Brain microvascular endothelial cell (primary cell): ENCODE measurements at regions not wholly inside any gene's neighbourhood (a gene's known extent, or its start where the extent isn't known, plus 50 kb on each side); places are given as distances from the start of the nearest gene placed in this dataset.

Experiments used
- DNase-seq: peaks from one replicate; pipeline ENCODE4 v3.0.0-alpha.2; 2020
- H3K27ac ChIP-seq: fragments of 250-450 bp; sonication (Bioruptor Pico); 2 replicates; pipeline ENCODE4 v1.5.1; 2020; ENCODE audit warnings: mild to moderate bottlenecking, moderate library complexity
- H3K27me3 ChIP-seq: fragments of 250-450 bp; sonication (Bioruptor Pico); replicated peaks from 2 replicates; pipeline ENCODE4 v1.5.1; 2020; ENCODE audit warnings: mild to moderate bottlenecking
- H3K36me3 ChIP-seq: fragments of 250-450 bp; sonication (Bioruptor Pico); replicated peaks from 2 replicates; pipeline ENCODE4 v1.5.1; 2020; ENCODE audit warnings: mild to moderate bottlenecking
- H3K4me3 ChIP-seq: 2 replicates; pipeline ENCODE4 v1.5.1; 2011; ENCODE audit warnings: low read depth, mild to moderate bottlenecking, control low read depth, low read length, moderate library complexity
- in situ Hi-C: cut with HindIII; loops from 2 replicates; pipeline ENCODE4 v1.10.0; 2017; ENCODE audit warnings: low sequenced_read_pairs, low pct_ligation_motif_present
- TF ChIP-seq, protein P1 (sequence below): IDR thresholded peaks from 2 replicates; pipeline ENCODE4 v1.5.1; 2011; ENCODE audit warnings: low read depth, mild to moderate bottlenecking, moderate library complexity, low read length, control low read depth, inconsistent platforms; ENCODE audit errors: missing control alignments

DNA sequence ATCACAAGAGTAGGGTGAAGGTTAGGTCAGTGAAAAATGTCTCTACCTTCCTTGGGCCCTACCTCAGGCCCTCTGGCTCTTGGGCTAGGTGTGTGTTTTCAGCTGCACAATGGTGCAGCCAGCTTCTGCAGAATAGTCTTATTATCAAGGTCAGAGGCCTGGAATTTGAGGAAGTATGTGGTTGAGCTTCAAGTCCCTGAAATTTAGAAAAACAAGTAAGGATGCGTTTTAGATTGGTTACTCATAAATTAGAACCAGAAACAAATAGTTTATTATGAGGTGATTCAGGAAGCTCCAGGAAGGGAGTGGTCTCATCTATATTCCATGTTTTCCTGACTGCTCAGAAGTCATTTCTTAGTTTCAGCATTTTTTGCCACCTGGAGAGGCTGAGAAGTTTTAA is 204.2 kb upstream of the CELF4 start:
- H3K27me3 ChIP-seq: no peaks in the 10 kb centered on the region
- H3K36me3 ChIP-seq: no peaks in the 10 kb centered on the region
- no peak for DNase-seq
- H3K27ac ChIP-seq: no peak overlapping the region
- no peak overlapping the region for H3K4me3 ChIP-seq
- in situ Hi-C loops: no loop called here
- TF ChIP-seq, protein P1, sequence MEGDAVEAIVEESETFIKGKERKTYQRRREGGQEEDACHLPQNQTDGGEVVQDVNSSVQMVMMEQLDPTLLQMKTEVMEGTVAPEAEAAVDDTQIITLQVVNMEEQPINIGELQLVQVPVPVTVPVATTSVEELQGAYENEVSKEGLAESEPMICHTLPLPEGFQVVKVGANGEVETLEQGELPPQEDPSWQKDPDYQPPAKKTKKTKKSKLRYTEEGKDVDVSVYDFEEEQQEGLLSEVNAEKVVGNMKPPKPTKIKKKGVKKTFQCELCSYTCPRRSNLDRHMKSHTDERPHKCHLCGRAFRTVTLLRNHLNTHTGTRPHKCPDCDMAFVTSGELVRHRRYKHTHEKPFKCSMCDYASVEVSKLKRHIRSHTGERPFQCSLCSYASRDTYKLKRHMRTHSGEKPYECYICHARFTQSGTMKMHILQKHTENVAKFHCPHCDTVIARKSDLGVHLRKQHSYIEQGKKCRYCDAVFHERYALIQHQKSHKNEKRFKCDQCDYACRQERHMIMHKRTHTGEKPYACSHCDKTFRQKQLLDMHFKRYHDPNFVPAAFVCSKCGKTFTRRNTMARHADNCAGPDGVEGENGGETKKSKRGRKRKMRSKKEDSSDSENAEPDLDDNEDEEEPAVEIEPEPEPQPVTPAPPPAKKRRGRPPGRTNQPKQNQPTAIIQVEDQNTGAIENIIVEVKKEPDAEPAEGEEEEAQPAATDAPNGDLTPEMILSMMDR: no peak

- TF ChIP-seq, protein P1: no peak
- in situ Hi-C loops: no loop called here
Measured at GRCh38 chr18:37764541-37765288, 199.1 kb upstream of the CELF4 start.

DNA sequence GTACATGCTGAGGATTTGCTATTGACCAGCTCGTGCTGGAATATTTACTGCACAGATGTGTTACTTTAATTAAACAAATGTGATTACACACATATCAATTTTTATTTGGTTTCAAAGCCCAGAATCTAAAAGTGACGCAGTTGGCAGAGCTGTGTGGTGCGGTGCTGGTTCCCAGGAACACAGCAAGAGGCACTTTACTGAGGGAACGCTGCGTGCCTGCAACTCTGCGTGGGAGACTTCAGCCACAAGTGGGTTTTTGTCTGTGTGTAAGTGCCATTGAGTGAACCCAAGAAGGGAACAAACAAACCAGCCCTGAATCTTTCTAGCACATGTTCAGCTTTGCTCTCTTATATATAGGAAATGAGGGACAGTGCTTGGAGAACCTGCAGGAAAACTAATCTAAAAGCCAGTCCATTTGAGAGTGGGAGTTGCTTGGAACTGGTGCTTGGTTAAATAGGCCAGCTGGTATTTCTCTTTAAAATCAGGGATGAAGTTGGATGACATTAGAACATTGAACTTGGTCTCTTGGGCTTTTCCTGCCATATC is 196.6 kb upstream of the CELF4 start:
- TF ChIP-seq, protein P1: no peak
- Histone ChIP-seq H3K27me3 (no peaks in the 10 kb centered on the region), H3K27ac (no peak overlapping the region), H3K4me3 (no peak overlapping the region), H3K36me3 (no peaks in the 10 kb centered on the region)
- in situ Hi-C loops: no loop called here
- DNase-seq: no peak

More at GRCh38 chr18:37764541-37765288, 199.1 kb upstream of the CELF4 start:
- DNase-seq: no peak
- no peaks in the 10 kb centered on the region for H3K27me3 ChIP-seq
- H3K4me3 ChIP-seq: no peak overlapping the region
- H3K36me3 ChIP-seq: no peaks in the 10 kb centered on the region
- no peak overlapping the region for H3K27ac ChIP-seq

- TF ChIP-seq, protein P1: no peak
- Histone ChIP-seq H3K27ac (no peak overlapping the region), H3K4me3 (no peak overlapping the region), H3K36me3 (no peaks in the 10 kb centered on the region), H3K27me3 (no peaks in the 10 kb centered on the region)
- no peak for DNase-seq
- in situ Hi-C loops: no loop called here
Measured at GRCh38 chr18:37754141-37754540, 188.5 kb upstream of the CELF4 start.

- TF ChIP-seq, protein P1: no peak
- DNase-seq: no peak
- Histone ChIP-seq H3K4me3 (no peak overlapping the region), H3K27me3 (no peaks in the 10 kb centered on the region), H3K36me3 (no peaks in the 10 kb centered on the region), H3K27ac (no peak overlapping the region)
- in situ Hi-C loops: no loop called here
Measured at GRCh38 chr18:37742436-37742835, 176.8 kb upstream of the CELF4 start.
